ENCODE measurements at regions not wholly inside any gene's neighbourhood (a gene's known extent, or its start where the extent isn't known, plus 50 kb on each side); places are given as distances from the start of the nearest gene placed in this dataset.
A peak's percentile ranks its signal among the peaks of the same experiment; 100 is the strongest.

DNA sequence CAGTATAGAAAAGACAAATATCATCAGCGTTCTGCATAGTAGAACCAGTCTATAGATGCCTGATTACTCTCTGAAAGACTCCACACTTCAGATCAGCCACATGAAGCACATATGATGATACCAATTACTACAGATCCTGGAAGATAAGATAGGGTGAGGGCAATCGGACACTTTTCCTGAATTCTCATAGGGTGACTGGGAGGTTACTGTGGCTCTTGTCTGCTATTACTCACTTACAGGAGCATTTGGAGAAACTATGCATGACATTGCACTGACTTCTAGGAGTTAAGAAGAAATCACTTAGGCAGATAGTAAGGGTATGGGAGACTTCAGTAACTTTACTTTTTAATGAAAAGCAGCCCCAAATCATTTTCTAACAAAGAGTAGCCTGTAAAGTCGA, 1140.9 kb downstream of the XPNPEP1 start:
- DNase-seq (ENCODE audit: low read depth): no peak
- TF ChIP-seq, protein P1, sequence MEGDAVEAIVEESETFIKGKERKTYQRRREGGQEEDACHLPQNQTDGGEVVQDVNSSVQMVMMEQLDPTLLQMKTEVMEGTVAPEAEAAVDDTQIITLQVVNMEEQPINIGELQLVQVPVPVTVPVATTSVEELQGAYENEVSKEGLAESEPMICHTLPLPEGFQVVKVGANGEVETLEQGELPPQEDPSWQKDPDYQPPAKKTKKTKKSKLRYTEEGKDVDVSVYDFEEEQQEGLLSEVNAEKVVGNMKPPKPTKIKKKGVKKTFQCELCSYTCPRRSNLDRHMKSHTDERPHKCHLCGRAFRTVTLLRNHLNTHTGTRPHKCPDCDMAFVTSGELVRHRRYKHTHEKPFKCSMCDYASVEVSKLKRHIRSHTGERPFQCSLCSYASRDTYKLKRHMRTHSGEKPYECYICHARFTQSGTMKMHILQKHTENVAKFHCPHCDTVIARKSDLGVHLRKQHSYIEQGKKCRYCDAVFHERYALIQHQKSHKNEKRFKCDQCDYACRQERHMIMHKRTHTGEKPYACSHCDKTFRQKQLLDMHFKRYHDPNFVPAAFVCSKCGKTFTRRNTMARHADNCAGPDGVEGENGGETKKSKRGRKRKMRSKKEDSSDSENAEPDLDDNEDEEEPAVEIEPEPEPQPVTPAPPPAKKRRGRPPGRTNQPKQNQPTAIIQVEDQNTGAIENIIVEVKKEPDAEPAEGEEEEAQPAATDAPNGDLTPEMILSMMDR (conservative IDR thresholded peaks at IDR 0.05; ENCODE audit: control insufficient read depth, insufficient read depth, low read depth, low read length): no peak
- H3K4me3 ChIP-seq (ENCODE audit: control insufficient read depth, low read depth, low read length): no peak overlapping the region

DNA sequence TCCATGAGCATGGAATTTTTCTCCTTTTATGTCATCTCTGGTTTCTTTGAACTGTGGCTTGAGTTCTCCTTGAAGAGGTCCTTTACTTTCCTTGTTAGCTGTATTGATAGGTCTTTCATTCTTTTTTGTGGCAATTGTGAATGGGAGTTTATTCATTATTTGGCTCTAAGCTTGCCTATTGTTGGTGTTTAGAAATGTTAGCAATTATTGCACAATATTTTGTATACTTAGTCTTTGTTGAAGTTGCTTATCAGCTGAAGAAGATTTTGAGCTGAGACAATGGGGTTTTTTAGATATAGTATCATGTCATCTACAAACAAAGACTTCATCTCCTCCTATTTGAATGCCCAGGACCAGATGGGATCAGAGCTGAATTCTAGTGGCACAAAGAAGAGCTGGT, 1143.8 kb downstream of the XPNPEP1 start:
- TF ChIP-seq, protein P1 (conservative IDR thresholded peaks at IDR 0.05; ENCODE audit: control insufficient read depth, insufficient read depth, low read depth, low read length): no peak
- no peak overlapping the region for H3K4me3 ChIP-seq (ENCODE audit: control insufficient read depth, low read depth, low read length)
- DNase-seq (ENCODE audit: low read depth): no peak

GRCh38 chr10:108775911-108776475, 1147.3 kb downstream of the XPNPEP1 start:
- DNase-seq (ENCODE audit: low read depth): peak; percentile 58
- H3K4me3 ChIP-seq (ENCODE audit: control insufficient read depth, low read depth, low read length): no peak overlapping the region
- TF ChIP-seq, protein P1 (conservative IDR thresholded peaks at IDR 0.05; ENCODE audit: control insufficient read depth, insufficient read depth, low read depth, low read length): no peak

DNA sequence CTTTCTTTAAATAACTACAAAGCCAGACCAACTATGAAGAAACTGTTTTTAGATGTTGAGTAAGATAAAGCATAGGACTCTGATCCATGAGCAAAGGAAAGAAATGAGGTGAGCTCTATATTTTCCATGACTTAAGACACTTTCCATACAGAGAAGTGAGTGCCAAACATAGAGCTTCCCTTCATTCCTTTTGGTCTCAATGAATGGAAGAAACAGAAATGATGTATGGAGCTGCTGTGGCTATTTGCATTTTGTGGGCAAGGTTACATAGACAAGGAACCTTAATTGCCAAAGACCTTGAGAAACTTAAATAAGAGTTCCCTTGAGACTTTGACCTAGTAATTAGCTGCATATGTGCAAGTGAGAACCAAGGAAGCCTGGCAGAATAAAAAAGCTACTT, 1152.2 kb downstream of the XPNPEP1 start:
- DNase-seq (ENCODE audit: low read depth): peak; percentile 26
- TF ChIP-seq, protein P1 (conservative IDR thresholded peaks at IDR 0.05; ENCODE audit: control insufficient read depth, insufficient read depth, low read depth, low read length): no peak
- no peak overlapping the region for H3K4me3 ChIP-seq (ENCODE audit: control insufficient read depth, low read depth, low read length)

GRCh38 chr10:108765794-108766193, 1157.5 kb downstream of the XPNPEP1 start:
- TF ChIP-seq, protein P1 (conservative IDR thresholded peaks at IDR 0.05; ENCODE audit: control insufficient read depth, insufficient read depth, low read depth, low read length): no peak
- no peak overlapping the region for H3K4me3 ChIP-seq (ENCODE audit: control insufficient read depth, low read depth, low read length)
- no peak for DNase-seq (ENCODE audit: low read depth)

DNA sequence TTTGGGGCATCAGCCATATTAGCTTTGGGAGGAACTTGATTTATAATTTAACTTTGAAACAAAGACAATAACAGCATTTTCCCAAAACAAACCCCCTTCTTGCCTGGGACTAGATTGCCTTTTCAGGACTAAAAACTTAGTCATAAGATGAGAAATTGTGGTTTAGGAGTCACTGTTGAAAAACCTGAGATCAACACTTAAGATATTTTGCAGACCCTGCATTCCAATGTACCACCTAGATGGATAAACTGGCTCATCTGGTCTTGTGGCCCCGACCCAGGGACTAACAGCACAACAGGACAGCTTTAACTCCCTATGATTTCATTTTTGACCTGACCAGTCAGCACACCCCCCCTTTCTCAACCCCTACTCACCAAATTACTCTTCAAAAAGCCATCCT, 1165.4 kb downstream of the XPNPEP1 start:
- DNase-seq (ENCODE audit: low read depth): no peak
- TF ChIP-seq, protein P1 (conservative IDR thresholded peaks at IDR 0.05; ENCODE audit: control insufficient read depth, insufficient read depth, low read depth, low read length): no peak
- no peak overlapping the region for H3K4me3 ChIP-seq (ENCODE audit: control insufficient read depth, low read depth, low read length)

- H3K4me3 ChIP-seq (ENCODE audit: control insufficient read depth, low read depth, low read length): no peak overlapping the region
- peak; percentile 9 for DNase-seq (ENCODE audit: low read depth)
- TF ChIP-seq, protein P1 (conservative IDR thresholded peaks at IDR 0.05; ENCODE audit: control insufficient read depth, insufficient read depth, low read depth, low read length): no peak
Measured at GRCh38 chr10:108755646-108756045, 1167.7 kb downstream of the XPNPEP1 start.

Data from fibroblast of mammary gland (primary cell).